Coronary artery (tissue), 2 donors: ENCODE measurements at regions not wholly inside any gene's neighbourhood (a gene's known extent, or its start where the extent isn't known, plus 50 kb on each side); places are given as distances from the start of the nearest gene placed in this dataset.

Experiments used
- DNase-seq: peaks from one replicate; pipeline ENCODE4 v3.0.0-alpha.2; 2017; ENCODE audit warnings: low spot score
- H3K27ac ChIP-seq, 2 donors: fragments of 200-600 bp; sonication (generic); one replicate each; pipeline ENCODE4 v1.5.1; 2016 to 2019
- H3K4me3 ChIP-seq: fragments of 200-600 bp; sonication (generic); 2 replicates; pipeline ENCODE4 v1.5.1; 2016; ENCODE audit warnings: mild to moderate bottlenecking, moderate library complexity
- TF ChIP-seq, protein P1 (sequence below): fragments of 200-600 bp; sonication (generic); IDR thresholded peaks from one replicate; pipeline ENCODE4 v1.5.1; 2019; ENCODE audit warnings: antibody characterized with exemption

DNA sequence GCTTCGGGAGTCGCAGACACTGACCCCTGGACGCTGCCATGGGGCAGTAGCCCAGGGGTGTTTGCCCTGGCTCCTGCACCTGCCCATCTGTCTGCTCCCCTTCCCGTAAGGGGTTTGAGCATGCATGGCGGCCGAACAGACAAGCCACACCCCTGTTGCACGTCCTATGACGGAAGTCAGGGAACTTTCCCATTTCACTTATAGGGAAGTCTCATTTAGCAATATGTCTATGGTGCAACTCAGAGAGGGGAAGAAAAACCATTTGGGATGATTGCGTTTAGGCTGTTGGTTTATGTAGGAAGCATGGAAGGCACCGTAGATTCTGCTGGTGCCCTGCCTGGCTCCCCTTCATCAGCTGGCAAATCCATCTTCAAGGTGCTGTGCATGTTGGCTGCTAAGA is 112.5 kb downstream of the HAPSTR1 start:
- no peak for DNase-seq
- no peak overlapping the region for H3K27ac ChIP-seq
- H3K4me3 ChIP-seq, result no peak overlapping the region
- TF ChIP-seq, protein P1, sequence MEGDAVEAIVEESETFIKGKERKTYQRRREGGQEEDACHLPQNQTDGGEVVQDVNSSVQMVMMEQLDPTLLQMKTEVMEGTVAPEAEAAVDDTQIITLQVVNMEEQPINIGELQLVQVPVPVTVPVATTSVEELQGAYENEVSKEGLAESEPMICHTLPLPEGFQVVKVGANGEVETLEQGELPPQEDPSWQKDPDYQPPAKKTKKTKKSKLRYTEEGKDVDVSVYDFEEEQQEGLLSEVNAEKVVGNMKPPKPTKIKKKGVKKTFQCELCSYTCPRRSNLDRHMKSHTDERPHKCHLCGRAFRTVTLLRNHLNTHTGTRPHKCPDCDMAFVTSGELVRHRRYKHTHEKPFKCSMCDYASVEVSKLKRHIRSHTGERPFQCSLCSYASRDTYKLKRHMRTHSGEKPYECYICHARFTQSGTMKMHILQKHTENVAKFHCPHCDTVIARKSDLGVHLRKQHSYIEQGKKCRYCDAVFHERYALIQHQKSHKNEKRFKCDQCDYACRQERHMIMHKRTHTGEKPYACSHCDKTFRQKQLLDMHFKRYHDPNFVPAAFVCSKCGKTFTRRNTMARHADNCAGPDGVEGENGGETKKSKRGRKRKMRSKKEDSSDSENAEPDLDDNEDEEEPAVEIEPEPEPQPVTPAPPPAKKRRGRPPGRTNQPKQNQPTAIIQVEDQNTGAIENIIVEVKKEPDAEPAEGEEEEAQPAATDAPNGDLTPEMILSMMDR, result no peak

DNA sequence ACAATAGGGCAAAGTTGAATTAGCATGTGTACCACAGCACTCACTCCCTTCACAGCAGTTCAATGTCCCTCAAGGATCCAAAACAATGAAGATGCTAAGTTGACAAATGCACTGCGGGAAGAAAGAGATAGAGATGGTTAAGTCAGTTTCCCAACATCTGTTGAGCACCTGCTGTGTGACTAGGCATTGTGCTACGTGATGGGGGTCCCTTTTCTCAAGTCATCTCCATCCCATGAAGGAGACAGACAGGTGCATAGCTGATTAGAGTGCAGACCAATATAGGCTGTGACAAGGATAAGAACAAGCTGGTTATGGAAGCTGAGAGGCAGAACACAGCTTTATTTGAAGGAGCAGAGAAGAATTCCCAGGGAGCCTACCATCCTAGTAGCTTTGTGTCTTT is 114.2 kb downstream of the HAPSTR1 start:
- TF ChIP-seq, protein P1, result no peak
- H3K4me3 ChIP-seq, result no peak overlapping the region
- no peak for DNase-seq
- no peak overlapping the region for H3K27ac ChIP-seq

DNA sequence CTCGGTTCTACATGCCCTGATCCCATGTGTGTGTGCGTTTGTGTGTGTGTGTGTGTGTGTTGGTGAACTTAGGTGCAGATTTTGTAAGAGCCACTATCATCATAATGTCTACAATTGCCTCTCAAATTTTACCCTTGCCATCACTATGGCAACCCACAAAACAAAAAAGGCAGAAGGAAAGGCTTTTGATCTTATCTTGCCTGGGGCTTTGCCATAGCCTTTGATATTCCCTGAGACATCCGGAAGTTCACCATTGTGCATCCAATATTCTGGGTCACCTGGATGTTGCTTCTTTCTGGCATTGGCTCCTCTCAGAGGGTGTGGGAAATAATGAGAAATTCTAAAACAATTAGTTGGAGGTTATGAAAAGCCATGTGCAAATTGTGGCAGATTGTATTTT is 114.7 kb downstream of the HAPSTR1 start:
- Histone ChIP-seq H3K27ac (no peak overlapping the region), H3K4me3 (no peak overlapping the region)
- DNase-seq, result no peak
- TF ChIP-seq, protein P1, result no peak

DNA sequence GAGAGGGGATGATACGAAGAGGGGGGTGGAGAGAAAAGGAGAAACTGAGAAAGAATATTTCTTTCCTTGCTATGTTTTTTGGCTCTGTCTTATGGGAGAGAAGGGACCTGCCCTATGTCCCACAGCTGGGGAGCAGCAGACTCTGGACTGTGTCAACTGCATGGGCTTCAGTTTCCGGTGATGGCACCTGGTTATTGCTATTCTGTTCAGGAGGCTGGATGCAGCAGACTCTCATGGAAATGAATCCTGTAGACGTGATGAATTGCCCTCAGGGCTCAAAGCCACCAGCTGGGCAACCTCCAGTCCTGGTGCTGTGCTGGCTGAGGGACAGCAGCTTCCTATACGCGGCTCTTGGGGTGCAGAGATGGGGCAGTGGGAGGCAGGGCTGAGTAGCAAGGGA is 121.2 kb downstream of the HAPSTR1 start:
- no peak for DNase-seq
- H3K4me3 ChIP-seq, result no peak overlapping the region
- TF ChIP-seq, protein P1, result no peak
- H3K27ac ChIP-seq, result no peak overlapping the region

DNA sequence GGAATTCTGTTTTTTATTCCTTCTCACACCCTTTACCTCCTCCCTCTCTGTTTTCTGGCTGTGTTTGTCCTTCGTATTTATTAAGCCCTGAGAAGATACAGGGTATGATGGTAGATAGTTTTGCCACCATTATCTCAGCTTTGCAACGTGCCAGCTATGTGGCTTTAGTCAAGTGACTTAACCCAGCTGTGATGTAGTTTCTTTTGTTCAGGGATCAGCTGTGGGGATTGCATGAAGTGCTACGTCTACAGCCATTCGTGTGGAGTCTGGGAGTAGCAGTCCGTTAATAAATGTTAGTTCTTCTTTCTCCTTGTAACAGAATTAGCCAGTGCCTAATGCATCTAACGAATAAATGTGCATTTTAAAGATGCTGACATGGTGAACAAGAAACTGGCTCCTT is 128.4 kb downstream of the HAPSTR1 start:
- no peak for DNase-seq
- Histone ChIP-seq H3K27ac (no peak overlapping the region), H3K4me3 (no peak overlapping the region)

DNA sequence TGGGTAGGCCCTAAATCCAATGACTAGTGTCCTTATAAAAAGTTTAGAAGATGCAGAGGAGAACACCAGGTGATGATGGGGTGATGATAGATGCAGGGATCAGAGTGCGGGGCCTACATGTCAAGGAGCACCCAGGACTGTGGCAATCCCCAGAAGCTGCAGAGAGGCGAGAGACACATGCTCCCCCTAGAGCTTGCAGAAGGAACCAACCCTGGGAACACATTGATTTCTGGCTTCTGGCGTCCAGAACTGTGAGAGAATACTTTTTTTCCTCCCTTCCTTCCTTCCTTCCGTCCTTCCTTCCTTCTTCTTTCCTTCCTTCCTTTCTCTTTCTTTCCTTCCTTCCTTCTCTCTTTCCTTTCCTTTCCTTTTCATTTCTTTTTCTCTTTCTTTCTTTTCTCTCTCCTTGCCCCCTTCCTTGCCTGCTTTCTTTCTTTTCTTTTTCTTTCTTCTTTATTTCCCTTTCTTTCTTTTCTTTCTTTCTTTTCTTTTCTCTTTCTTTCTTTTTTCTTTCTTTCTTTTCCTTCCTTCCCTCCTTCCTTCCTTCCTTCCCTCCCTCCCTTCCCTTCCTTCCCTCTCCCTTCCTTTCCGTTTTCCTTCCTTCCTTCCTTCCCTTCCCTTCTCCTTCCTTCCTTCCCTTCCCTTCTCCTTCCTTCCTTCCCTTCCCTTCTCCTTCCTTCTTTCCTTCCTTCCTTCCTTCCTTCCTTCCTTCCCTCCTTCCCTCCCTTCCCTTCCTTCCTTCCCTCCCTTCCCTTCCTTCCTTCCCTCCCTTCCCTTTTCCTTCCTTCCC is 134.3 kb downstream of the HAPSTR1 start:
- H3K27ac ChIP-seq, result no peak overlapping the region
- no peak for DNase-seq

More for the DNA sequence above, 128.4 kb downstream of the HAPSTR1 start:
- TF ChIP-seq, protein P1, result no peak

More for the DNA sequence above, 134.3 kb downstream of the HAPSTR1 start:
- TF ChIP-seq, protein P1, result no peak
- no peak overlapping the region for H3K4me3 ChIP-seq
